ENCODE measurements at regions not wholly inside any gene's neighbourhood (a gene's known extent, or its start where the extent isn't known, plus 50 kb on each side); places are given as distances from the start of the nearest gene placed in this dataset.

DNA sequence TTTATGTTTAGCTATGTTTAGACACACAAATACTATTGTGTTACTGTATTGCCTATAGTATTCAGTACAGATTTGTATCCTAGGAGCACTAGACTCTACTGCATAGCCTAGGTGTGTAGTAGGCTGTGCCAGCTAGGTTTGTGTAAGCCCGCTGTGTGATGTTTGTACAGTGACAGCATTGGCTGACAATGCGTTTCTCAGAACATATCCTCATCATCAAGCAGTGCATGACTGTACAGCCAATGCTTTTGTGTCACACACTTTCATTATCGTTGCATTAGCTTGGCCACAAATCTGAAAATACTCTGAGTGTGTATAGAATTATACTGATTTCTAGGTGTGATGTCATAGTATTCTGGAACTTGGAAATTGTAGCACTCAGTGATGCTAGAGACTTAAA is 63.4 kb downstream of the CLDN34 start:
- TF ChIP-seq, protein P1, sequence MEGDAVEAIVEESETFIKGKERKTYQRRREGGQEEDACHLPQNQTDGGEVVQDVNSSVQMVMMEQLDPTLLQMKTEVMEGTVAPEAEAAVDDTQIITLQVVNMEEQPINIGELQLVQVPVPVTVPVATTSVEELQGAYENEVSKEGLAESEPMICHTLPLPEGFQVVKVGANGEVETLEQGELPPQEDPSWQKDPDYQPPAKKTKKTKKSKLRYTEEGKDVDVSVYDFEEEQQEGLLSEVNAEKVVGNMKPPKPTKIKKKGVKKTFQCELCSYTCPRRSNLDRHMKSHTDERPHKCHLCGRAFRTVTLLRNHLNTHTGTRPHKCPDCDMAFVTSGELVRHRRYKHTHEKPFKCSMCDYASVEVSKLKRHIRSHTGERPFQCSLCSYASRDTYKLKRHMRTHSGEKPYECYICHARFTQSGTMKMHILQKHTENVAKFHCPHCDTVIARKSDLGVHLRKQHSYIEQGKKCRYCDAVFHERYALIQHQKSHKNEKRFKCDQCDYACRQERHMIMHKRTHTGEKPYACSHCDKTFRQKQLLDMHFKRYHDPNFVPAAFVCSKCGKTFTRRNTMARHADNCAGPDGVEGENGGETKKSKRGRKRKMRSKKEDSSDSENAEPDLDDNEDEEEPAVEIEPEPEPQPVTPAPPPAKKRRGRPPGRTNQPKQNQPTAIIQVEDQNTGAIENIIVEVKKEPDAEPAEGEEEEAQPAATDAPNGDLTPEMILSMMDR (conservative IDR thresholded peaks at IDR 0.05), result no peak
- H3K27ac ChIP-seq, result no peak overlapping the region

DNA sequence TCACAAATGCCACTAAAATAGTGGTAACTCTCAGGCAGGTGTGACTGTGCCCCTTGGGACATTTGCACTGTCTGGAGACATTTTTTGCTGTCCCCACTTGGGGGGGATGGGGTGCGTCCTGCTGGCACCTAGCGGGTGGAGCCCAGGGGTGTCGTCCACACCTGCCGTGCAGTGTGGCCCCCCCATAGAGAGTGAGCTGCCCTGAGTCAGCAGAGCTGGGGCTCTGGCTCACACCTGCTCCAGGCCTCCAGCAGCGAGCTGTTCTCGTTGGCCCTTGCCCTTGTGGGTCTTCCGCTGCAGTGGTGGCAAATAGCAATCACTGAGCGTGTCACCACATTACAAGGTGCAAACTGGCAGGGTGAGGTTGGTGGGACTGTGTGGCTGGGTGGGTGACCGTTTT is 64.6 kb downstream of the CLDN34 start:
- no peak overlapping the region for H3K27ac ChIP-seq
- TF ChIP-seq, protein P1 (conservative IDR thresholded peaks at IDR 0.05), result no peak

- no peak overlapping the region for H3K27ac ChIP-seq
- TF ChIP-seq, protein P1 (conservative IDR thresholded peaks at IDR 0.05), result no peak
Measured at GRCh38 chrX:10032147-10032546, 65.0 kb downstream of the CLDN34 start.

GRCh38 chrX:10033375-10034007 is 66.3 kb downstream of the CLDN34 start:
- TF ChIP-seq, protein P1 (conservative IDR thresholded peaks at IDR 0.05), result no peak
- H3K27ac ChIP-seq, result no peak overlapping the region

- TF ChIP-seq, protein P1 (conservative IDR thresholded peaks at IDR 0.05), result no peak
- H3K27ac ChIP-seq, result no peak overlapping the region
Measured at GRCh38 chrX:10034740-10035260, 67.6 kb downstream of the CLDN34 start.

DNA sequence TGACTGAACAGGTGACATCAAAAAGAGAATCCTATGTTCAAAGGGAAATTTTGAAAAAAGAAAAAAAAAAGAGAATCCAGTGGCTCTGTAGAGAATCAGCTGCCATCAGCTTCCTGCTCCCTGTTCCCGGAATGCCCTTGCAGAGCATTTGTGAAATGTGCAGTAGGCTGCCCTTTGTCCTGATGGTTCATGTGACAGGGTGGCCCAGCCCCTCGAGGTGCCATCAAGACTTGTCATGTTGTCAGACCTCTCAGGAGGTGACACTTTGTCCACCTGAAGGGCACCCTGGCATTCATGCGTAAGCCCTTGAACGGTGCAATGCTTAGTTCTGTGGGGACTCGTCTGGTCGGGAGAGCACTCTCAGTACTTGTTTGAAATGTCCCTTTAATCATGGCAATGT is 71.4 kb downstream of the CLDN34 start:
- TF ChIP-seq, protein P1 (conservative IDR thresholded peaks at IDR 0.05), result no peak
- no peak overlapping the region for H3K27ac ChIP-seq

DNA sequence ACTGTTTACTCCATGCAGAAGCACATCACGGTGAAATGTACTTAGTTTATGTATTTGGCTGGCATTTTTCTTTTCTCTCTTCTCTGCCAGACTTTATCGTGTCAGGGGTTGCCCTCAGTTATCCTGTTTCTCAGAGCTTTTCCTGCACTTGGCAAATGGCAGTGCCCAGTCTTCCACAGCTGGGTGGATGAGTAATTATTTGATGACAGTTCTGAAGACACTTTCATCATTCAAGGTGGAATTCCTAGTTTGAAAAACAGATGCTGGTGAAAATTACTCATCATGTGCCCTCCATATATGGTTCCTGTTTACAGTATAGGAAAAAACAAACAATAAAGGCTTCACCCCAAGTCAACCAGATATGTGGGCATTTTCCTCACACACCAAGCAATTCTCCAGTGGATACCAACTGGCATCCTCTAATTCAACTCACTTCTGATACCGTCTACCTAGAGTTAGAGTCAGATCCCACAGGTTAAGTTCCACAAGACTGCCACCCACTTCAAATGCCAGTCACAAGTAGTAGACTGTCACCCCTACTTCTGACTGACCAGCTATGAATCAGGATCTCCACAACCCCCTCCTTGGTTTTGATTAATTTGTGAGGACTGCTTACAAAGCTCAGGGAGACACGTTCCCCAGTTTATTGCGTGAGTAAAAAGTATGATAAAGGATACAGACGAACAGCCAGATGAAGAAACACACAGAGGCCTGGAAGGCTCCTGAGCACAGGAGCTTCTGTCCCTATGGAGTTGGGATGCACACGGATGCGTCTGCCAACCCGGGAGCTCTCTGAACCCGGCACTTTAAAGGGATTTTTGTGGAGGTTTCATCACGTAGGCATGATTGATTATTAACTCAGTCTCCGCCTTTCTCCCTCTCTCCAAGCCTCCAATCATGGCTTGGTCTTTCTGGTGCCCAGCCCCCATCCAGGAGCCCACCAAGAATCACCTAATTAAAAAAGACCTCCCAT is 72.9 kb downstream of the CLDN34 start:
- TF ChIP-seq, protein P1 (conservative IDR thresholded peaks at IDR 0.05), result no peak
- H3K27ac ChIP-seq, result no peak overlapping the region
